ENCODE measurements at regions not wholly inside any gene's neighbourhood (a gene's known extent, or its start where the extent isn't known, plus 50 kb on each side); places are given as distances from the start of the nearest gene placed in this dataset.
A peak's percentile ranks its signal among the peaks of the same experiment; 100 is the strongest.
"Not testable (repeated sequence)": the region's sequence is repeated elsewhere in the genome, so short reads cannot be mapped to it uniquely, and the experiment has no call there.

DNA sequence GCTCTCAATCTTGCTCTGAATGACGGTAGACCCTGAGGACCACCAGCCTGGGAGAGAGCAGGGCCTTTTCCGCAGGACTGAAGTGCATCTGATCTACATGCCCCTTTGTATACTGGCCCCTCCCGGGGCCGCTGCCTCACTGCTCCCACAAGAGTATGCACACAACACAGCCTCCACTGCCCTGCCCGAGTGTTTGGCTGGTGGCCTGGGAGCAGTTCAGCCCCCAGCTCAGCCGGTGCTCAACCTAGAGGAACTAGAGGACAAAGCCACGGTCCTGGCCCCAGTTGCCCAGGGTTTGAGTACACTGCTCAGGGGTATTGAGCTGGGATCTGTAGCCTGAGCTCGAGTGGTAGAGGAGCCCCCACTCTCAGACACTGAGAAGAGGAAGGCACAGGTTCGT is 118.9 kb upstream of the CAB39 start:
- DNase-seq (ENCODE audit: low read depth in 2 of 2): no peak

DNA sequence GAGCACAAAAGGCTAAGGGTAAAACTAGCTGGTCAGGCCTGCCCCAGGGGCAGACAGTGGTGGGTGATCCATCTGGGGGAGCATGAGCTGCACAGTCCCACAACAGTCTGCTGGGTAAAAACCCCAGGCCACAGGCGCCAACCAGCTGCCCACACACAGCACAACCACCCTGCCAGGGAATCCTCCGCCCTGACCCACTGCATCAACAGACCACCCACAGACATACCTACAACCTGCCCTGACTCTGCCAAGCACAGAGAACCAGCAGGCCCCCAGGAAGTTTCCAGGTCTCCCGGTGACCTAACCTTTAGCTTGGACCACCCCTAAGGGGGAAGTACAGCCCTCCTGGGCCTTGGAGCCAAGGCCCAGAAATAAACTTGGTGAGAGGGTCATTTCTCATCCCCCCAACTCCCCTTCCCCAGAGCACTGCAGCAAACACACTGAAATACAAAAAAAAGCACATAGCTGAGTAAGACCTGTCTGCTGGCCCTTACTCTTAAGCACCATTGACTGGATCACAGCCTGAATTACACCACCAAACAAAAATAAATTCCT is 118.3 kb upstream of the CAB39 start:
- DNase-seq (ENCODE audit: low read depth in 2 of 2): no peak

DNA sequence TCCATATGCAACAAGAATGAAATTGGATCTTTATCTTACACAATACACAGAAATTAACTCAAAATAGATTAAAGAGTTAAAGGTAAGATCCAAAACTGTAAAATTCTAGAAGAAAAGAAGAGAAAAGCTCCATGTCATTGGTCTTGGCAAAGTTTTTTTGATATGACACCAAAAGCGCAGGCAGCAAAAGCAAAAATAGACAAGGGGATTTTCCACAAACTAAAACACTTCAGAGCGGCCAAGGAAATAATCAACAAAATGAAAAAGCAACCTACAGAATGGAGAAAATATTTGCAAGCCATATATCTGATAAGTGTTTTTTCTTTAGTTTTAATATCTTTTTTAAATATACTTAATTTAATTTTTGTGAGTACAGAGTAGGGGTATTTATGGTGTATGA is 112.8 kb upstream of the CAB39 start:
- no peak for DNase-seq (ENCODE audit: low read depth in 2 of 2)

DNA sequence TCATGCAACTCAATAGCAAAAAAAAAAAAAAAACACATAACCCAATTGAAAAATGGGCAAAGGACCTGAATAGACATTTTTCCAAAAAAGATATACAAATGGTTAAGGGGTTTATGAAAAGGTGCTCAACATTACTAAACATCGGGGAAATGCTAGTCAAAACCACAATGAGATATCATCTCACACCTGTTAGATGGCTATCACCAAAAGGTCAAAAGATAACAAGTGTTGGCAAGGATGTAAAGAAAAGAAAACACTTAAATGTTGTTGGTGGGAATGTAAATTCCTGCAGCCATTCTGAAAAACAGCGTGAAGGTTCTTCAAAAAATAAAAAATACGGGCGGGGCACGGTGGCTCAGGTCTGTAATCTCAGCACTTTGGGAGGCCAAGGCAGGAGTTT is 112.4 kb upstream of the CAB39 start:
- DNase-seq (ENCODE audit: low read depth in 2 of 2): no peak

DNA sequence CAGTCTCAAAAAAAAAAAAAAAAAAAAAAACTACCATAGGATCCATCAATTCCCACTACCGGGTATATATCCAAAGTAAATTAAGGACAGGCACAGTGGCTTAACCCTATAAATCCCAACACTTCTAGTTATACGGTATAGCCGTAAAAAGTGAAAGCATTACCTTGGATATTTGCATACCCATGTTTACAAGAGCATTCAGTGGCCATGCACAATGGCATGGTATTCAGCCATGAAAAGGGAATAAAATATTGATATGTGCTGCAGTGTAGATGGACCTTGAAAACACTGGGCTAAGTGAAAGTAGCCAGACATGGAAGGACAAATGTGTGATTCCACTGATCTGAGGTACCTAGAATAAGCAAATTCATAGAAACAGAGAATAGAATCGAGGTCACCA is 111.8 kb upstream of the CAB39 start:
- no peak for DNase-seq (ENCODE audit: low read depth in 2 of 2)

DNA sequence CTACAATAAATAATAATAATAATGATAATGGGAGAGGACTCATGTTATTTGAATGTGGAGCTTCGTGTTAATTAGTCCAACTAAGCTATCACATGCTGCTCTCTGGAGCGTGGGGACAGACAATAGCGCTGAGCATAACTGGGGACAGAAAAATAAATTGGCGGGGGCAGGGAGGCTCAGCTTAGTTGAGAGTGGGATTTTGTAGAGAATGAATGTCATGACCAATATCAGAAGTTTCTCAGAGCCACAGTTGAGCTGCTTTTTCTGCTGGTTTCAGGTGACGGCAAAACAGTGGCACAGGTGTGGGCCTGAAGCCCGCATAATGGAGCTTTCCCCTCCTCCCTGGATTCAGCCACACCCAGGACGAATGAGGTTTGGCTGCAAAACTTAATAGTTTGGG is 111.1 kb upstream of the CAB39 start:
- DNase-seq (ENCODE audit: low read depth in 2 of 2): no peak

DNA sequence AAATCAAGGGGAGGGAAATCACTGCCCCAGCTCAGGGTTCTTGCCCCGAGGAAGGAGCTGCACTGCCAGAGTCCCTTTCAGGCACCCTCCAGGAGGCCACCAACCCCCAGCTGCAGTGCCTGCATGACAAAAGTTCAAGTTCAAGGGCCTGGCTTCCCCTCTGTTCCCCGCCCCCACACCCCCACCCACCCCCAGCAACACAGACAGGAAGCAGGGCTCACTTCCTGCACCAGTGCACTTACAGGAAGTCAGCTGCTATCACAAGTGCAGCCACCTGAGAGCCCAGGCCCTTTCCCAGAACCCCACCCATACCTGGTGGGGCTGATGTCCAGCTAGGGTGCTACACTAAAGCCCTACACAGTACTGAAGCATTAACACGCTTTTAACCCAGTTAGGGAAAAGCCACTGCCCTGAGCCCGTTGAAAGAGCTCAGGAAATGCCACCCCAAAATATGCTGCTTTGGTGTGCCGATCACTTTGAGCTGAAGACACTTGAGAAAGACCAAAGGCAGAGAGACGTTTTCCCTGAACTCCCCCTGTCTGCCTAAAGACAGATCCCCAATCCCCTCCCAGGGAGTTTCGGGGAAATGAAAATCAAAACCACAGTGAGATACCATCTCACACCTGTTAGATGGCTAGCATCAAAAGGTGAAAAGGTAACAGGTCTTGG is 109.9 kb upstream of the CAB39 start:
- peak; percentile 4 to 25 for DNase-seq (ENCODE audit: low read depth in 2 of 2)

DNA sequence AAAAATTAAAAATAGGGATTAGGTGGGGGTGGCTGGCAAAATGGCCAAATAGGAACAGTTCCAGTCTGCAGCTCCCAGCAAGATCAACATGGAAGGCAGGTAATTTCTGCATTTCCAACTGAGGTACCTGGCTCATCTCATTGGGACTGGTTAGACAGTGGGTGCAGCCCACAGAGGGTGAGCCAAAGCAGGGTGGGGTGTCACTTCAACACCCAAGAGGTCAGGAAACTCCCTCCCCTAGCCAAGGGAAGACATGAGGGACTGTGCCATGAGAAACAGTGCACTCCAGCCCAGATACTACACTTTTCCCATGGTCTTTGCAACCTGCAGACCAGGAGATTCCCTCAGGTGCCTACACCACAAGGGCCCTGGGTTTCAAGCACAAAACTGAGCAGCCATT is 109.3 kb upstream of the CAB39 start:
- not testable (repeated sequence) for DNase-seq (ENCODE audit: low read depth in 2 of 2)

DNA sequence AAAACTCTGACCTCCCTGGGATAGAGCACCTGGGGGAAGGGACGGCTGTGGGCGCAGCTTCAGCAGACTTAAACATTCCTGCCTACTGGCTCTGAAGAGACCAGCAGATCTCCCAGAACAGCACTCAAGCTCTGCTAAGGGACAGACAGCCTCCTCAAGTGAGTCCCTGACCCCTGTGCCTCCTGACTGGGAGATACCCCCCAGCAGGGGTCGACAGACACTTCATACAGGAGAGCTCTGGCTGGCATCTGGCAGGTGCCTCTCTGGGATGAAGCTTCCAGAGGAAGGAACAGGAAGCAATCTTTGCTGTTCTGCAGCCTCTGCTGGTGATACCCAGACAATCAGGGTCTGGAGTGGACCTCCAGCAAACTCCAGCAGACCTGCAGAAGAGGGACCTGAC is 108.5 kb upstream of the CAB39 start:
- not testable (repeated sequence) for DNase-seq (ENCODE audit: low read depth in 2 of 2)

DNA sequence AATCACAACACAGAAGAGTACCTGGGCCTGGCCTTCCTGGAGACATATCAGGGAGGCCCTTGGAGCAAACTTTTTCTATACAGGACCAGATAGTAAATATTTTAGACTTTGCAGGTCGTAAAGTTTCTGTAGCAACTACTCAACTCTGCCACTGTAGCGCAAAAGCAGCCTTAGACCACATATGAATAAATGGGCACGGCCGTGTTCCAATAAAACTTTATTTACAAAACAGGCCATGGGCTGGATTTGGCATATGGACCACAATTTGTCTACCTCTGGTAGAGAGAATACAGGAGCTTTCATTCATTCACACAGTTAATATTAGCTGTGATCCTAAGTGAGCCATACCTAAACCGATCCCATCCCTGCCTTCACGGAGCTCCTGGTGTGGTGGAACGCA is 98.6 kb upstream of the CAB39 start:
- no peak for DNase-seq (ENCODE audit: low read depth in 2 of 2)

DNA sequence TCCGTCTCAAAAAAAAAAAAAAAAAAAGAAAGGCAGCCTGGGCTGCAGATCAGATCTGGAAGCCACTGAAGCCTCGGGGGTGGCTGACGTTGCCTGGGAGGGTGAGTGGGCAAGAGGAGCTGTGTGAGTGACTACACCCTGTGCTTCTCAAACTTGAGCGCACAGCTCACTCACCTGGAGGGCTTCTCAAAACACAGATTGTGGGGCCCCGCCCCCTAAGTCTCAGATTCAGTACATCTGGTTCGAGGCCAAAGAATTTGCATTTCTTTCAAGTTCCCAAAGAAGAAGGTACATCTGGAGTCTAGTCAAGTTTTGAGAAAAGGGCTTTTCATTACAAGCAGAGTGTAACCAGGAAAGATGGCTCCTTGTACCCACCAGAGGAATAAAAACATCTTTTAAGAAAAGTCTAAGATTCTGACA is 97.7 kb upstream of the CAB39 start:
- DNase-seq (ENCODE audit: low read depth in 2 of 2): no peak

DNA sequence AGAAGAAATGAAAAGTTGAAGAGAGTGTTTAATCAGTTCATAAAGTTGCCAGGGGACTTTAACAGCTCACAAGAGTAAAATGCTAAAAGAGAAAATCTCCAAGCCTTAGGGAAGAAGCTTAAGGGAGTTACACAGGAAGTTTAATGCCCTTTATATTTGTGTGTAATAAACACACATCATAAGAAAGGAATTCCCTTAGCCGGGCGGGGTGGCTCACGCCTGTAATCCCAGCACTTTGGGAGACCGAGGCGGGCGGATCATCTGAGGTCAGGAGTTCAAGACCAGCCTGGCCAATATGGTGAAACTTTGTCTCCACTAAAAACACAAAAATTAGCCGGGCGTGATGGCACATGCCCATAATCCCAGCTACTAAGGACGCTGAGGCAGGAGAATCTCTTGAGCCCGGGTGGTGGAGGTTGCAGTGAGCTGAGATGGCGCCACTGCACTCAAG is 95.4 kb upstream of the CAB39 start:
- not testable (repeated sequence) for DNase-seq (ENCODE audit: low read depth in 2 of 2)

DNA sequence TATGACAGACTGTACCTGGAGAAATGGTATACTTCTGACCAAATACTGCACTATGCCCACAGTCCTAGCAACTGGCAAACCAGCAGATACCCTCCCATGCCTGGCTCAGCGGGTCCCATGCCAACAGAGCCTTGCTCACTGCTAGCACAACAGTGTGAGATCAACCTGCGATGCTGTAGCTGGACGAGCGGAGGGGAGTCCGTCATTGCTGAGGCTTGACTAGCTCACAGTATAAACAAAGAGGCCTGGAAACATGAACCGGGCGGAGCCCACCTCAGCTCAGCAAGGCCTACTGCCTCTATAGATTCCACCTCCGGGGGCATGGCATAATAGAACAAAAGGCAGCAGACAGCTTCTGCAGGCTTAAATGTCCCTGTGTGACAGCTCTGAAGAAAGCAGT is 93.2 kb upstream of the CAB39 start:
- DNase-seq (ENCODE audit: low read depth in 2 of 2): no peak

DNA sequence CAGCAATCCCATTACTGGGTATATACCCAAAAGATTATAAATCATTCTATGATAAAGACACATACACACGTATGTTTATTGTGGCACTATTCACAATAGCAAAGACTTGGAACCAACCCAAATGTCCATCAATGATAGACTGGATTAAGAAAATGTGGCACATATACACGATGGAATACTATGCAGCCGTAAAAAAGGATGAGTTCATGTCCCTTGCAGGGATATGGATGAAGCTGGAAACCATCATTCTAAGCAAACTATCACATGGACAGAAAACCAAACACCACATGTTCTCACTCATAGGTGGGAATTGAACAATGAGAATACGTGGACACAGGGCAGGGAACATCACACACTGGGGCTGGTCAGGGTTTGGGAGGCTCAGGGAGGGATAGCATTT is 87.4 kb upstream of the CAB39 start:
- DNase-seq (ENCODE audit: low read depth in 2 of 2): not testable (repeated sequence)

DNA sequence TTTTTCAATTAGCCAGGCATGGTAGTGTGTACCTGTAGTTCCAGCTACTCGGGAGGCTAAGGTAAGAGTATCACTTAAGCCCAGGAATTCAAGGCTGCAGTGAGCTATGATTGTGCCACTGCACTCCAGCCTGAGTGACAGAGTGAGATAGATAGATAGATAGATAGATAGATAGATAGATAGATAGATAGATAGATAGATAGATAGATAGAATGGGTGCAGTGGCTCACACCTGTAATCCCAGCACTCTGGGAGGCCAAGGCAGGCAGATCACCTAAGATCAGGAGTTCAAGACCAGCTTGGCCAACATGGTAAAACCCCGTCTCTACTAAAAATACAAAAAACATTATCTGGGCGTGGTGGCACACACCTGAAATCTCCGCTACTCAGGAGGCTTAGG is 85.6 kb upstream of the CAB39 start:
- not testable (repeated sequence) for DNase-seq (ENCODE audit: low read depth in 2 of 2)

DNA sequence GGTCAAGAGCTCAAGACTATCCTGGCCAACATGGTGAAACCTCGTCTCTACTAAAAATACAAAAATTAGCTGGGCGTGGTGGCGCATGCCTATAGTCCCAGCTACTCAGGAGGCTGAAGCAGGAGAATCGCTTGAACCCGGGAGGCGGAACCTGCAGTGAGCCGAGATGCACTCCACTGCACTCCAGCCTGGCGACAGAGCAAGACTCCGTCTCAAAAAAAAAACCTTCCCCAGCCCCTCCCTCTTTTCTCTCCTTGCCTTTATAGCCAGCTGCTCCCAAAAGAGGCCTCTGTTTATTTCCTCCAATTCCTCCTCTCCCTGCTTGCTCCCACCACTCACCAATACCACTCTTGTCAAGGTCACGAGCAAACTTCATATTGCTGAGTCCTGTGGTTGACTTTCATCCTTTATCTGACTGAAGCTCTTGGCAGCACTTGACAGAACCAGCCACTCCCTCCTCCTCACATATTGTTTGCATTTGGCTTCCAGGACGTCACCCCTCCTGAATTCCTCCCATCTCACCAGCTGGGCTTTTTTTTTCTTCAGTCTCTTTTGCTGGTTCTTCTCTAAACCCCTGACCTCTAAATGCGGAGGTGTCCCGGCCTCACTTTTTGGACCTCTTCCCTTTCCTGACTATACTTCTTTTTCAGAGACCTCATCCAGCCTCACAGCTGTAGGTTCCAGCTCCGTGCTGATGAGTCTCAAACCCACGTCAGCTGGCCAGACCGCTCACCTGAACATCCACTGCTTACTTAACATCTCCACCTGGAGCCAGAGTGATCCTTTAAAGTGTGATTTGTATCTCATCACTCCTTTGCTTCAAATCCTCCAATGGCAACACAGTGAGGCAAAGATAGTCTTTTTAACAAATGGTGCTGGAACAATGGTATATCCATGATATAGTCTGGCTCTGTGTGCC is 84.6 kb upstream of the CAB39 start:
- DNase-seq (ENCODE audit: low read depth in 2 of 2): no peak

DNA sequence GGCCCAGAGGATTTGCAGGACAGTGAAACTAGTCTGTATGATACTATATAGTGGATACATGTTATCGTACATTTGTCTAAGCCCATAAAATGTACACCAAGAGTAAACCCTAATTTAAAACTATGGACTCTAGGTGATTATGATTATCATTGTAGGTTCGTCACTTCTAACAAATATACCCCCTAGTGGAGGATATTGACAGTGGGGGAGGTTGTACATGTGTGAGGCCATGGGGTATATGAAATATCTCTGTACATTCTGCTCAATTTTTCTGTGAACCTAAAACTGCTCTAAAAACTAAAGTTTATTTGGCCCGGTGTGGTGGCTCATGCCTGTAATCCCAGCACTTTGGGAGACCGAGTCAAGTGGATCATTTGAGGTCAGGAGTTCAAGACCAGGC is 81.2 kb upstream of the CAB39 start:
- DNase-seq (ENCODE audit: low read depth in 2 of 2): no peak

DNA sequence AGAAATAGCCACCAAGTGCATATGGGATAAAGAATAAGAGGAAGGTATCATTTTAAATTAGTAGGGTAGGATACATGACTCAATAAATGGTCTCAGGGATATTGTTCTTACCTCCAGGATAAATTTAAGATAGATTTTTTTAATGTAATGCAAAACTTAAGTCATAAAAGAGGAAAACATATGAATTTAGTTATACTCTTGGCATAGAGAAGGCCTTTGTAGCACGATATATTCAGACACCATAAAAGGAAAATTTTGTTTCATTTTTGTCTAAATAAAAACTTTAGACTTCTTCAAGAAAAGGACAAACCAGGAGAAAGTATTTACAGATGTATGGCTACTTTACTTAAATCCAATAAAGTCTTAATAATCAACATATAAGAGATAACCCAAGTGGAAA is 78.5 kb upstream of the CAB39 start:
- no peak for DNase-seq (ENCODE audit: low read depth in 2 of 2)

DNA sequence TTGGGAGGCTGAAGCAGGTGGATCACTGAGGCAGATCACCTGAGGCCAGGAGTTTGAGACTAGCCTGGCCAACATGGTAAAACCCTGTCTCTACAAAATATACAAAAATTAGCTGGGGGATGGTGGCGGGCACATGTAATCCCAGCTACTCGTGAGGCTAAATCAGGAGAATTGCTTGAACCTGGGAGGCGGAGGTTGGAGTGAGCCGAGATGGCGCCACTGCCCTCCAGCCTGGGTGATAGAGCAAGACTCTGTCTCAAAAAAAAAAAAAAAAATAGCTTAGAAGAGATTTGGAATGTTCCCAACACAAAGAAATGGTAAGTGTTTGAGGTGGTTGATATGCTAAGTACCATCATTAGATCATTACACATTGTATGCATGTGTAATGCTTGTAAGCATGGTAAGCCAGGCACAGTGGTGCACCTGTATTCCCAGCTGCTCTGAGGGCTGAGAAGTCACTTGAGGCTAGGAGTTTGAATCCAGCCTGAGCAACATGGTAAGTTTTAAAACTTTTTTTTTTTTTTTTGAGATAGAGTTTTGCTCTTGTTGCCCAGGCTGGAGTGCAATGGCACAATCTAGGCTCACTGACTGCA is 77.8 kb upstream of the CAB39 start:
- not testable (repeated sequence) for DNase-seq (ENCODE audit: low read depth in 2 of 2)

DNA sequence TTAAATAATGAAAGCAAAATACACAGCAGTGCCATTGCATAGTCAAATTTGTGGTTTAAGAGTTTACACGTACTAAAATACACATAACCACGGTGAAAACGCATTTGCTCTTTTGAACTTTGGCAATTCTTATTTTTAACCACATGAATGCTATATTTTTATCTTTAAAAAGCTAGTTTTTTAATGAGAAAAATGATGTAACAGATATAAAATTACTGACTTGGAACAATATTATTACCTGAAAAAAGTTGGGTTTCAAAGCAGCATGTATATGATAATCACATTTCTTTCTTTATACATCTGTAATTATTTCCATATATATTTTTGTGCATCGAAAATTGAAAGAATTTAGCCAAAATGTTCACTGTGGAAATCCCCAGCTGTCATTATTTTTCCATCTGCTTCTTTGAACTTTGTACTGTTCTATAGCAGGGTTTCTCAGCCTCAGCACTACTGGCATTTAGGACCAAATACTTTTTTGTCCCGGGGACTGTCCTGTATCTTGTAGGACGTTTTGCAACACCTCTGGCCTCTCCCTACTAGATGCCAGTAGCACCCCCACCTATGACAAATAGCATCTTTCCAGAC is 75.9 kb upstream of the CAB39 start:
- DNase-seq (ENCODE audit: low read depth in 2 of 2): no peak

DNA sequence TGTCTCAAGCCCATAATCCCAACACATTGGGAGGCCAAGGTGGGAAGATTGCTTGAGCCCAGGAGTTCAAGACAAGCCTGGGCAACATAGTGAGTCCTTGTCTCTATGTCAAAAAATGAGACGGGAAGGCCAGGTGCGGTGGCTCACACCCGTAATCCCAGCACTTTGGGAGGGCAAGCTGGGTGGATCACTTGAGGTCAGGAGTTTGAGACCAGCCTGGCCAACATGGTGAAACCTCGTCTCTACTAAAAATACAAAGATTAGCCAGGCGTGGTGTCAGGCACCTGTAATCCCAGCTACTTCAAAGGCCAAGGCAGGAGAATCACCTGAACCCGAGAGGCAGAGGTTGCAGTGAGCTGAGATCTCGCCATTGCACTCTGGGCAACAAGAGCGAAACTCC is 75.2 kb upstream of the CAB39 start:
- not testable (repeated sequence) for DNase-seq (ENCODE audit: low read depth in 2 of 2)

DNA sequence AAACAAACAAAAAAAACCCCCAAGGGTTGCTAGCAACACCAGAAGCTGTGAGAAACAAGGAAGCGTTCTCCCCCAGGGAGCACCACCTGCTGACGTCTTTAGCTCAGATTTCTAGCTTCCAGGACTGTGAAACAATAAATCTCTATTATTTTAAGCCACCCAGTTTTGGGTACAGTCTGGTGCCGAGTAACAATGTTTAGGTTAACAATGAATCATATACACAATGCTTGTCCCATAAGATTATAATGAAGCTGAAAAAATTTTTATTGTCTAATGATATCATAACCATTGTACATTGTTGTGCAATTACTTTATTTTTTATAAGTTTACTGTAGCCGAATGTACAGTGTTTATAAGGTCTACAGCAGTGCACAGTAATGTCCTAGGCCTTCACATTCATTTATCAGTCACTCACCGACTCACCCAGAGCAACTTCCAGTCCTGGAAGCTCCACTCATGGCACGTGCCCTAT is 72.1 kb upstream of the CAB39 start:
- DNase-seq (ENCODE audit: low read depth in 2 of 2): no peak
